ENCODE measurements at regions not wholly inside any gene's neighbourhood (a gene's known extent, or its start where the extent isn't known, plus 50 kb on each side); places are given as distances from the start of the nearest gene placed in this dataset.

GRCh38 chr7:68998136-68998535, 600.1 kb upstream of the AUTS2 start:
- TF ChIP-seq CTCF (conservative IDR thresholded peaks at IDR 0.05; ENCODE audit: low read depth, low read length) = no peak
- no peak for TF ChIP-seq EZH2 (IDR thresholded peaks at IDR 0.05; ENCODE audit: low read length, unreplicated experiment)
- TF ChIP-seq EZH2phosphoT487 (IDR thresholded peaks at IDR 0.05; ENCODE audit: borderline replicate concordance, low read length) = no peak
